NCI-H1930 (cell line): ENCODE measurements at regions not wholly inside any gene's neighbourhood (a gene's known extent, or its start where the extent isn't known, plus 50 kb on each side); places are given as distances from the start of the nearest gene placed in this dataset.

Experiments
- DNase-seq, 2 experiments: peaks; one replicate each; lab custom pipeline; 2025; lab: John Stamatoyannopoulos, UW

DNA sequence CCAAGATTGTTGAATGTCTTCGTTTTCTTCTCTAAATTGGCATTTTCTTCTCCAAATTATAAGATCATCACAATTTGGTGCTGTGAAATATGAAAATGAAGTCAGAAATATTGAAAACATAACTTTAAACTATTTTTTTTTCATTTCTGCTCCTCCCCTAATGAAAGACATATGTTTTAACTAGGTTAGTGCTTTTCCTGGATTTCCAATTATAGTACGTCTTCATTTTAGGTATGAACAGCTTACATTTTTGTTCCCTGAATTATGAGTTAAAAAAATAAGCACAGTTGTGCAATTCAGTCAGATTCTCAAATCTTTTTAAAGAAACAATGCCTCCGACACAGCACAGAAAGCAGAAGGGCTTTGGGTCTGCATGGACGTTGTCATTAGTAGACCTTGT is 83.5 kb upstream of the CFAP20DC start:
- no peak for DNase-seq

DNA sequence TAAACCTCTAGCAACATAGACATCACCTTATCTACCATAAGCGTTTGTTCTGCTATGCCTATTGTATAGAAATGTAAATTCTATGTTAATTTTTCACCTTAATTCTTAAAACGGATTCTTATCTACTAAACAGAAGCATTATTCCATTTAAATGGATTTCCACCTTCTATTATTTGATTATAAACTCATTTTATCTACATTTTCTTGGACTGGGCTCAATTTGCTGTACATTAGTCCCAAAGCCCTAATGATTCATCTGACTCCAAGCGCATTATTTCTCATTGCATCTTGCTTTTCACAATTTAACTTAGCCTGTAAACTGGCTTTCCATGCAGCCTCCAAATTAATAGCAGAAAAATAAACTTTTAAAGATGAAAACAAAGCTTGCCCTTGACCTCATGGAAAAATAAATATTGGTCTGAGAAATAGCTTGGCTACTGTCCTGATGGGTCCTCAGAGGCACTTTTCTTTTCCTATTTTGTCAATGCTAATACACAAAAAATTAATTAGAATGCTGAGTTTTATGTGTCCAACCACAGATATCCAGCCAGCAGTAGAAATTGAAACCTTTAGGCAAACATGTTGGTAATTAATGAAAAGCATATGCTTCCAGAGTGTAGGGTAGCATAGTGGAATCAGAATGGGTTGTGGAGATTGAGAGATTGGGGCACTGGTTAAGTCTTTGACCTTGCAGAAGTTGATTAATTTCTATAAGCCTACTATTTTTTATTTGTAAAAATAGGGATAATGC is 81.4 kb upstream of the CFAP20DC start:
- no peak for DNase-seq

- no peak for DNase-seq
Observed at GRCh38 chr3:59128685-59129084, 78.9 kb upstream of the CFAP20DC start.

DNA sequence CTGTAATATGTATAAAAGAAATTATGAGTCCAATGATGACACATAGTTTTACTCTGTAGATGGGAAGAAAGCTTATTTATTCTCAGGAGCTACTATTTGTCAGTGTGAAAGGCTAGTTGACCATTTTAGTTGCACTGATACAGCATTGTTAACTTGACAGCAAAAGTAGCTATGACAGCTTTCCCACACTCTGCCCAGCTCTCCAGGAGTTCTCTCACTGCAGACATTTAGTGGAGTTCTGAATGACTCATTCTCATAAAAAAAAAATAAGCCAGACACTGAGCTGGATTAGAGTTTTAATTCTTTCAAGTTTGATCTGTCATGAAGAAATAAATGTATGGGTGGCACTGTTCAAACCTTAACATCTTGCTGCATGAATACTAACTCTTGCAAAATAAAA is 77.2 kb upstream of the CFAP20DC start:
- DNase-seq: no peak

- no peak for DNase-seq
Observed at GRCh38 chr3:59126446-59126845, 76.6 kb upstream of the CFAP20DC start.

GRCh38 chr3:59121346-59122144 is 71.7 kb upstream of the CFAP20DC start:
- DNase-seq: no peak

DNA sequence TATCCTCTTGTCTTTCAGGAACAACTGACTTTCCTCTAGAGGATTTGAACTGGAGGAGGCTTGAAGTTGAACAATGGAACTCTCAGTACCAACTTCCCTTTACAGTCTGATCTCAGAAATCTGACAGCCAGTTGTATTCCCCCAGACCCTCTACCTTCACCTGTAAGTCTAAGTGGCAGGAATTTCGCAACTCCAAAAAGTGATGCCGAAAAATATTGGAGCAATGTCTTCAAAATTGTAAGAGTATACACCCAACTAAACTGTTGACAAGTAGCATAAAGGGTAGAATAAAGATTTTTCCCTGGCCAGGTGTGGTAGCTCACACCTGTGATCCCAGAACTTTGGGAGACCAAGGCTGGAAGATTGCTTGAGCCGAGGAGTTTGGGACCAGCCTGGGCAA is 69.1 kb upstream of the CFAP20DC start:
- no peak for DNase-seq

- no peak for DNase-seq
Observed at GRCh38 chr3:59117396-59117795, 67.6 kb upstream of the CFAP20DC start.

DNA sequence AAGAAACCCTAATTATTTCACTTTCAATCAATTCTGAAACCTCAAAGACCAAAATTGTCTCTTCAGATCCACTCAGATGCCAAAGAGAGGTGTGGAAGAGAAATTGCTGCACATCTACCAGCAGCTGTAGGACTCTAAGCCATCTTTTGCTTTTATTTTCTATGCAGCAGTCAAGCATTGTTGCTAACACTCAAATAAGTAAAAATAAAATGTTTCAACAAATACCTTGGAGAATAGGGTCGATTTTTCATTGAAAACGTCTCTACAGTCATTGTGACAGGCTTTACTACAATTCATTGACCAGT is 66.4 kb upstream of the CFAP20DC start:
- no peak for DNase-seq

DNA sequence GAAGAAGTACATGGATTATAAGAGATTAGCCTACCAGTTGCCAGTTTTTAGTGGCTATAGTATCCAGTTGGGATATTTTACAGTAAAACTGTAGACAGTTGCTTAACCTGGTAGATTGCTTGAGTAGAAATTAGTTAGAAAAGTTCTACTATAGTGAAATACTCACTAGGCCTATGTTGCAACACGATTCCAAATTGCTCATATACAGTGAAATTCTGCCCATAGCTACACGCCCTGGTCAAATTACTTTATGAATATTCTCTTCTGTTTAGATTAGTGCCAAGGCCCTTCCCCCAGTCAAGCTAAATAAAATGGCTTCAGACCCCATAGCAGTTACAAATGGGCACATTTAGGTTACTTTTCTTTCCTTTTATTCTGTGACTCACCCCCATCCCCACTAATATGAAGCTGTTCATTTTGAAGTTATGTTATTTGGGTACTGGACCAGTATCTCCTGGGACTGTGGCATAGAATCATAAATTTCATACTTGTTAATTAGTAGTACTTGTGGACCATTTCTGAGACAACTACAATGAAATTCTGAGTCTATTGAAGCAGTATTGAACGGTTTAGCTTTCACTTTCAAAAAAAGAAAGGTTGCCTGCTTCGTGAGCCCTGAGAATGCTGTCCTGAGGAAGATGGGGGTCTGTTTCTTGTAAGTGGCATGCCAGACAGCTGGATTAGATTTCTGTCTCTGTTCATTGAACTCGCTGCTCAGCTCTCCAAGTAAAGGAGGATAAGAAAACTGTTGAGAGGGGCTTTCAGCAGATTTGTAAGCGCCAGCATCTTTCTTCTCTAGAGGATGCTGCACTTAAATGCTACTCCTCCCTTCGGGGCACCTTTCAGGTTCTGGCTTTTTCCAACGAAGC is 65.8 kb upstream of the CFAP20DC start:
- no peak for DNase-seq

DNA sequence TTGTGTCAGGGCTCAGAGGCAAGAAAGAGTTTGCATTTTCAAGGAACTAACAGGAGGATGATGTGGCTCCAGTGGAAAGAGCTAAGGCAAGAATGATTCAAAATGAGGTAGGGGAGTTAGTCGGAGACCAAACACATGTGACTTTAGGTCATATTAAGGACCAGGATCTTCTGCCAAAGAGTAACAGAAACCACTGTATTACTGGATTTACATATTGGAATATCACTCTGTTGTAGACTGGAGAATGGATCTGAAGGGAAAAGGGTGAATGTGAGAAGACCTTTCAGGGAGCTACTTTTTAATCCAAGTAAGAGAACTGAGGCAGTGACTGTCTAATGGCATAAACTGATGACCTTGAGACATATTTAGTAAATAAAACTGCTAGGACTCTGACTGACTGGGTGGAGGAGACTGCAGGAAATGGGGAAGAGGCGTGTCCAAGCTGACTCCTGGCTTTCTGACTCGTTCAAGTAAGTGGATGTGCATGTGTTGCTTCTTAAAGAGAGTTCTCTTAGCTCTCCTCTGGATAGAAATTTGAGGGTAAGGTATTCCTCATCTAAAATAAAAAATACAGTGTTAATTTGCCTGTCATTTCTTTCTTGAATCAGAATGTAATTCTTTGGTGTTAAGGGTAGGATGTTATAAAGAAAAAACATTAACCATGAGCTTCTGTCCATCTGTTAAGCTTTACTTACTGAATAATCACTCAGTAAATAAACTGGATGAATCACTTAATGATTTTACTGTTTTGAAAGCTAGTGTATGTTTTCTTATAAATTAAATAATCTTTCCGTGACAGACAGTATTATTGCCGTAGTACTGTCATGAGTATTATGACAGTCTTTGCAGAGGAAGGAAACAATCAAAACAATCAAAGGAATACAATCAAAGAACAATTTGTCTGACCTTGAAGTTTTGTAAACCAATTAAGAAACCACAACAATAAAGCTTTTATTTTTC is 58.3 kb upstream of the CFAP20DC start:
- peak in 1 of 2 experiments; percentile 3 for DNase-seq

- no peak for DNase-seq
Observed at GRCh38 chr3:59106085-59106648, 56.3 kb upstream of the CFAP20DC start.

DNA sequence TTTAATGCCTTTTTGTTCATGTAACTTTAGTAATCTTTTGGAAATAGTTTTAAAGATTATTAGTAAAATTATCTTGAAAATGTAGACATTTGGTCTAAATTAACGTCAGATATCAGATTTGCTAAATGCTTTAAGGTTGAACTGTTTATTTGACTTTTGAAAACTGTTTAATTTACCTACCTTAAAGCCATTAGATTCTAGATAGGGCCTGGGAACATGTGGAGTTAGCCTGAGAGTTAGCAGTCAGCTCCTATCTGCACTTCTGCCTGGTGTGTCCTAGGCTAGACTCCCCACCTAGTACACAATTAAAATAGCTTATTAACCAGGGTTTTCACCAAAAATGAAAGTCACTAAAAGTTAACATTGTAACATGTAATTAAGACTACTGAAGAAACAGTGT is 53.7 kb upstream of the CFAP20DC start:
- DNase-seq: no peak

GRCh38 chr3:59101231-59101736 is 51.5 kb upstream of the CFAP20DC start:
- no peak for DNase-seq
